RWPE2 (cell line): ENCODE measurements at regions not wholly inside any gene's neighbourhood (a gene's known extent, or its start where the extent isn't known, plus 50 kb on each side); places are given as distances from the start of the nearest gene placed in this dataset.
"Not testable (repeated sequence)": the region's sequence is repeated elsewhere in the genome, so short reads cannot be mapped to it uniquely, and the experiment has no call there.

Source experiments
- ATAC-seq: fragments of 200-7000 bp; cut with Tn5 transposase; 3 replicates; pipeline ENCODE4 v1.9.1; 2021; ENCODE audit warnings: low read depth
- DNase-seq: peaks from one replicate; pipeline ENCODE4 v3.0.0-alpha.2; 2020; ENCODE audit warnings: low spot score
- H3K27ac ChIP-seq: fragments of 450-650 bp; 2 replicates; pipeline ENCODE4 v1.5.1; 2017; ENCODE audit warnings: mild to moderate bottlenecking; ENCODE audit not compliant: poor library complexity, severe bottlenecking
- H3K27me3 ChIP-seq: fragments of 250-450 bp; sonication (Bioruptor Pico); 2 replicates; pipeline ENCODE4 v1.5.1; 2021; ENCODE audit warnings: mild to moderate bottlenecking, moderate library complexity; ENCODE audit not compliant: insufficient read depth, poor library complexity, severe bottlenecking
- H3K36me3 ChIP-seq: fragments of 250-450 bp; sonication (Bioruptor Pico); 2 replicates; pipeline ENCODE4 v1.5.1; 2020; ENCODE audit warnings: low read depth, mild to moderate bottlenecking, moderate library complexity
- H3K4me1 ChIP-seq: fragments of 250-450 bp; sonication (Bioruptor Pico); 2 replicates; pipeline ENCODE4 v1.5.1; 2021; ENCODE audit warnings: mild to moderate bottlenecking, moderate library complexity; ENCODE audit not compliant: insufficient read depth, poor library complexity, severe bottlenecking
- H3K4me3 ChIP-seq: fragments of 250-450 bp; sonication (Bioruptor Pico); 2 replicates; pipeline ENCODE4 v1.5.1; 2021; ENCODE audit warnings: mild to moderate bottlenecking, moderate library complexity; ENCODE audit not compliant: severe bottlenecking
- H3K9me3 ChIP-seq: fragments of 250-450 bp; sonication (Bioruptor Pico); 2 replicates; pipeline ENCODE4 v1.5.1; 2021; ENCODE audit warnings: mild to moderate bottlenecking, moderate library complexity; ENCODE audit not compliant: severe bottlenecking
- CTCF ChIP-seq: fragments of 450-650 bp; IDR thresholded peaks from one replicate; pipeline ENCODE4 v1.5.1; 2017; ENCODE audit warnings: mild to moderate bottlenecking, moderate library complexity; ENCODE audit not compliant: poor library complexity, severe bottlenecking

GRCh38 chr14:62505045-62505444 is 540.2 kb downstream of the KCNH5 start:
- Histone ChIP-seq H3K27ac (no peak overlapping the region), H3K4me3 (no peak overlapping the region), H3K27me3 (no peaks in the 10 kb centered on the region), H3K36me3 (no peaks in the 10 kb centered on the region), H3K9me3 (no peaks in the 10 kb centered on the region), H3K4me1 (peaks cover 9% of the 10 kb centered on the region)
- ATAC-seq, result no peak
- no peak for DNase-seq
- TF ChIP-seq CTCF, result no peak

GRCh38 chr14:62521309-62521708 is 523.9 kb downstream of the KCNH5 start:
- not testable (repeated sequence) for ATAC-seq, DNase-seq, H3K4me1 ChIP-seq, H3K36me3 ChIP-seq, H3K9me3 ChIP-seq, H3K27me3 ChIP-seq, H3K27ac ChIP-seq, H3K4me3 ChIP-seq

- Histone ChIP-seq H3K9me3 (no peaks in the 10 kb centered on the region), H3K4me1 (peaks cover 6% of the 10 kb centered on the region), H3K4me3 (no peak overlapping the region), H3K36me3 (no peaks in the 10 kb centered on the region), H3K27ac (no peak overlapping the region), H3K27me3 (no peaks in the 10 kb centered on the region)
- no peak for ATAC-seq
- TF ChIP-seq CTCF, result no peak
- no peak for DNase-seq
These were observed 517.0 kb downstream of the KCNH5 start for GRCh38 chr14:62528296-62528695.

- ATAC-seq (peak; percentile 95), DNase-seq (no peak)
- H3K9me3 ChIP-seq, result no peaks in the 10 kb centered on the region
- H3K4me3 ChIP-seq, result no peak overlapping the region
- H3K4me1 ChIP-seq, result peaks cover 6% of the 10 kb centered on the region
- no peak for TF ChIP-seq CTCF
- H3K36me3 ChIP-seq, result no peaks in the 10 kb centered on the region
- H3K27me3 ChIP-seq, result no peaks in the 10 kb centered on the region
- no peak overlapping the region for H3K27ac ChIP-seq
These were observed 513.1 kb downstream of the KCNH5 start for GRCh38 chr14:62532181-62532580.

GRCh38 chr14:62546862-62547474 is 498.3 kb downstream of the KCNH5 start:
- ATAC-seq, result no peak
- Histone ChIP-seq H3K27ac (no peak overlapping the region), H3K27me3 (no peaks in the 10 kb centered on the region), H3K9me3 (no peaks in the 10 kb centered on the region), H3K36me3 (no peaks in the 10 kb centered on the region), H3K4me3 (no peak overlapping the region), H3K4me1 (no peaks in the 10 kb centered on the region)
- TF ChIP-seq CTCF, result no peak
- no peak for DNase-seq
